ENCODE measurements at regions not wholly inside any gene's neighbourhood (a gene's known extent, or its start where the extent isn't known, plus 50 kb on each side); places are given as distances from the start of the nearest gene placed in this dataset.

- Mint-ChIP-seq H3K4me1 (no peaks in the 10 kb centered on the region), H3K36me3 (ENCODE audit: insufficient read depth in 1 of 3, low read depth in 3 of 3) (no peaks in the 10 kb centered on the region), H3K4me3 (no peak overlapping the region), H3K27me3 (ENCODE audit: low read depth) (no peaks in the 10 kb centered on the region), H3K27ac (no peak overlapping the region), H3K9me3 (no peaks in the 10 kb centered on the region)
- Histone ChIP-seq H3K4me1 (ENCODE audit: insufficient read depth, low read length) (no peaks in the 10 kb centered on the region), H2BK20ac (ENCODE audit: low read depth, low read length, poor library complexity, severe bottlenecking) (no peak overlapping the region), H4K8ac (replicated peaks; ENCODE audit: insufficient read length, low read depth, low read length) (no peak overlapping the region), H3K23me2 (ENCODE audit: insufficient read length, low read depth, low read length, poor library complexity, severe bottlenecking) (no peaks in the 10 kb centered on the region), H3K79me1 (ENCODE audit: insufficient read depth, low read depth, low read length, poor library complexity, severe bottlenecking) (no peaks in the 10 kb centered on the region), H3K27me3 (ENCODE audit: insufficient read depth, low read length) (no peaks in the 10 kb centered on the region), H4K5ac (ENCODE audit: insufficient read length, low read depth, low read length) (no peak overlapping the region), H3T11ph (ENCODE audit: low read length) (no peak overlapping the region), H3K9me3 (ENCODE audit: control insufficient read depth, low read depth, low read length) (no peaks in the 10 kb centered on the region), H4K91ac (ENCODE audit: insufficient read length, low read depth, low read length) (no peak overlapping the region), H2BK15ac (ENCODE audit: low read depth, low read length) (no peak overlapping the region), H3K79me2 (ENCODE audit: insufficient read depth, low read length) (no peaks in the 10 kb centered on the region), H2BK12ac (ENCODE audit: insufficient read length, low read depth, low read length) (no peak overlapping the region), H3K4ac (ENCODE audit: low read depth, low read length) (no peak overlapping the region), H4K20me1 (ENCODE audit: control insufficient read depth, insufficient read depth, insufficient read length) (no peaks in the 10 kb centered on the region), H3K56ac (ENCODE audit: insufficient read length, low read depth, low read length) (no peak overlapping the region), H3K23ac (ENCODE audit: insufficient read length, low read depth, low read length) (no peak overlapping the region), H2BK5ac (ENCODE audit: insufficient read length, low read length) (no peak overlapping the region), H3K14ac (ENCODE audit: insufficient read depth, low read length) (no peak overlapping the region), H2AK5ac (ENCODE audit: insufficient read length, low read length) (no peak overlapping the region), H2BK120ac (ENCODE audit: low read depth, low read length, poor library complexity, severe bottlenecking) (no peak overlapping the region), H3K4me2 (ENCODE audit: insufficient read depth, insufficient read length, low read length) (no peak overlapping the region), H2AFZ (ENCODE audit: low read length) (no peak overlapping the region), H3K18ac (ENCODE audit: insufficient read length, low read depth, low read length) (no peak overlapping the region), H3K9ac (ENCODE audit: extremely low read depth, insufficient read length, low read length) (no peak overlapping the region), H3K27ac (ENCODE audit: insufficient read length, low read depth, low read length) (no peak overlapping the region)
- WGBS (ENCODE audit: extremely low coverage, insufficient read length, low lambda C conversion rate) = no CpG with 5 or more reads among the region's 4 CpGs
- no peak for DNase-seq
- no peak for TF ChIP-seq CTCF (conservative IDR thresholded peaks at IDR 0.05)
Observed at GRCh38 chr9:13868336-13868735, 445.6 kb downstream of the NFIB start.
